ENCODE measurements at regions not wholly inside any gene's neighbourhood (a gene's known extent, or its start where the extent isn't known, plus 50 kb on each side); places are given as distances from the start of the nearest gene placed in this dataset.

GRCh38 chr2:129277585-129277981, 701.9 kb upstream of the RAB6C start:
- Histone ChIP-seq H3K27ac (ENCODE audit: low read depth, low read length, poor library complexity, severe bottlenecking) (peak overlapping the region; percentile 71), H3K27me3 (replicated peaks; ENCODE audit: insufficient read depth, low read depth, low read length, poor library complexity) (no peaks in the 10 kb centered on the region), H3K36me3 (ENCODE audit: insufficient read depth, low read length, poor library complexity, severe bottlenecking) (no peaks in the 10 kb centered on the region), H3K4me1 (ENCODE audit: insufficient read depth, low read length, poor library complexity, severe bottlenecking) (peaks cover 10% of the 10 kb centered on the region), H3K9me3 (ENCODE audit: low read depth, low read length, poor library complexity, severe bottlenecking) (no peaks in the 10 kb centered on the region), H3K4me3 (ENCODE audit: low read depth, low read length, poor library complexity, severe bottlenecking) (no peak overlapping the region)
- ChIA-PET CTCF (no interaction called here), POLR2A (ENCODE audit: low non-redundant PET) (interaction anchor here (0.6 kb wide), 1 partner anchor 20 kb away, joined by 3 read pairs; no protein-coding TSS in a partner anchor)
- BruUV-seq (replicated peaks), result no TSS peak
- TF ChIP-seq EZH2 (IDR thresholded peaks at IDR 0.05; ENCODE audit: borderline replicate concordance, low read depth, low read length, poor library complexity, severe bottlenecking), result no peak
- no peak for TF ChIP-seq CTCF (conservative IDR thresholded peaks at IDR 0.05; ENCODE audit: low read depth, low read length)
- peak; percentile 94 for DNase-seq (ENCODE audit: low spot score)
- intact Hi-C loops (cut with micrococcal nuclease; ENCODE audit: unreplicated experiment), result no loop called here

GRCh38 chr2:129281791-129282530, 697.5 kb upstream of the RAB6C start:
- H3K27ac ChIP-seq (ENCODE audit: low read depth, low read length, poor library complexity, severe bottlenecking), result no peak overlapping the region
- DNase-seq (ENCODE audit: low spot score), result no peak

DNA sequence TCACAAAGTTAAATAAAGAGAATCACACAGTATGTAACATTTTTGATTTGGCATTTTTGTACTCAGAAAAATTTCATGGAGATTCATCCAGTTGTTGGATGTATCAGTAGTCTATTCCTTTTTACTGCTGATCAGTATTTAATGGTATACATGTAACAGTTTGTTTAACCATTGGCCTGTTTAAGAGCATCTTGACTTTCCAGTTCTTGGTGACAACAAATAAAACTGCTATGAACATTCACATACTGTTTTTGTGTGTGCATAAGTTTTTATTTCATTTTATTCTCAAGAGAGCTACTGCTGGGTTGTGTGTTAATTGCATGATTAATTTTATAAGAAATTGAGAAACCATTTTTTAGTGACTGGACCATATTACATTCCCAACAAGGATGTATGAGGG, 694.5 kb upstream of the RAB6C start:
- Histone ChIP-seq H3K36me3 (ENCODE audit: insufficient read depth, low read length, poor library complexity, severe bottlenecking) (no peaks in the 10 kb centered on the region), H3K4me3 (ENCODE audit: low read depth, low read length, poor library complexity, severe bottlenecking) (no peak overlapping the region), H3K27ac (ENCODE audit: low read depth, low read length, poor library complexity, severe bottlenecking) (no peak overlapping the region), H3K4me1 (ENCODE audit: insufficient read depth, low read length, poor library complexity, severe bottlenecking) (no peaks in the 10 kb centered on the region), H3K9me3 (ENCODE audit: low read depth, low read length, poor library complexity, severe bottlenecking) (no peaks in the 10 kb centered on the region), H3K27me3 (replicated peaks; ENCODE audit: insufficient read depth, low read depth, low read length, poor library complexity) (no peaks in the 10 kb centered on the region)
- CTCF ChIA-PET, result no interaction called here
- no TSS peak for BruUV-seq (replicated peaks)
- intact Hi-C loops (cut with micrococcal nuclease; ENCODE audit: unreplicated experiment), result no loop called here
- DNase-seq (ENCODE audit: low spot score), result no peak
- TF ChIP-seq EZH2 (IDR thresholded peaks at IDR 0.05; ENCODE audit: borderline replicate concordance, low read depth, low read length, poor library complexity, severe bottlenecking) (no peak), CTCF (conservative IDR thresholded peaks at IDR 0.05; ENCODE audit: low read depth, low read length) (no peak)
- POLR2A ChIA-PET (ENCODE audit: low non-redundant PET), result no interaction called here

More at GRCh38 chr2:129281791-129282530, 697.5 kb upstream of the RAB6C start:
- CTCF ChIA-PET, result no interaction called here
- Histone ChIP-seq H3K36me3 (ENCODE audit: insufficient read depth, low read length, poor library complexity, severe bottlenecking) (no peaks in the 10 kb centered on the region), H3K4me1 (ENCODE audit: insufficient read depth, low read length, poor library complexity, severe bottlenecking) (peaks cover 6% of the 10 kb centered on the region), H3K9me3 (ENCODE audit: low read depth, low read length, poor library complexity, severe bottlenecking) (no peaks in the 10 kb centered on the region), H3K4me3 (ENCODE audit: low read depth, low read length, poor library complexity, severe bottlenecking) (no peak overlapping the region), H3K27me3 (replicated peaks; ENCODE audit: insufficient read depth, low read depth, low read length, poor library complexity) (no peaks in the 10 kb centered on the region)
- BruUV-seq (replicated peaks), result no TSS peak
- intact Hi-C loops (cut with micrococcal nuclease; ENCODE audit: unreplicated experiment), result no loop called here
- TF ChIP-seq EZH2 (IDR thresholded peaks at IDR 0.05; ENCODE audit: borderline replicate concordance, low read depth, low read length, poor library complexity, severe bottlenecking) (no peak), CTCF (conservative IDR thresholded peaks at IDR 0.05; ENCODE audit: low read depth, low read length) (no peak)
- POLR2A ChIA-PET (ENCODE audit: low non-redundant PET), result no interaction called here

Data from A673 (cell line).